HFF-Myc (cell line): ENCODE measurements at regions not wholly inside any gene's neighbourhood (a gene's known extent, or its start where the extent isn't known, plus 50 kb on each side); places are given as distances from the start of the nearest gene placed in this dataset.
"Not testable (repeated sequence)": the region's sequence is repeated elsewhere in the genome, so short reads cannot be mapped to it uniquely, and the experiment has no call there.

Experiments
- DNase-seq: peaks from one replicate; pipeline ENCODE4 v3.0.0-alpha.2; 2011; ENCODE audit warnings: low read depth; ENCODE audit errors: extremely low read depth
- H3K4me3 ChIP-seq: replicated peaks from 2 replicates; pipeline ENCODE4 v1.5.1; 2011; ENCODE audit warnings: low read depth, mild to moderate bottlenecking, control low read depth, low read length
- CTCF ChIP-seq: IDR thresholded peaks from 2 replicates; pipeline ENCODE4 v1.5.1; 2012; ENCODE audit warnings: mild to moderate bottlenecking, low read depth, low read length, control low read depth; ENCODE audit errors: missing control alignments

GRCh38 chr6:28632326-28632851, 106.7 kb downstream of the GPX5 start:
- TF ChIP-seq CTCF: no peak
- no peak overlapping the region for H3K4me3 ChIP-seq
- no peak for DNase-seq

GRCh38 chr6:28633445-28634215, 107.9 kb downstream of the GPX5 start:
- H3K4me3 ChIP-seq: no peak overlapping the region
- TF ChIP-seq CTCF: no peak
- DNase-seq: no peak

- no peak for DNase-seq
- peak overlapping the region; percentile 41 for H3K4me3 ChIP-seq
- TF ChIP-seq CTCF: no peak
Measured at GRCh38 chr6:28634411-28634760, 108.7 kb downstream of the GPX5 start.

- peak overlapping the region; percentile 41 for H3K4me3 ChIP-seq
- no peak for TF ChIP-seq CTCF
- no peak for DNase-seq
Measured at GRCh38 chr6:28634761-28635546, 109.3 kb downstream of the GPX5 start.

- no peak for TF ChIP-seq CTCF
- no peak for DNase-seq
- H3K4me3 ChIP-seq: peak overlapping the region; percentile 41
Measured at GRCh38 chr6:28635547-28636158, 110.0 kb downstream of the GPX5 start.

- H3K4me3 ChIP-seq: no peak overlapping the region
- no peak for TF ChIP-seq CTCF
- no peak for DNase-seq
Measured at GRCh38 chr6:28638787-28639430, 113.2 kb downstream of the GPX5 start.

- not testable (repeated sequence) for DNase-seq
Measured at GRCh38 chr6:28639445-28640290, 114.0 kb downstream of the GPX5 start.

More at GRCh38 chr6:28639445-28640290, 114.0 kb downstream of the GPX5 start:
- not testable (repeated sequence) for H3K4me3 ChIP-seq
